ENCODE measurements at regions not wholly inside any gene's neighbourhood (a gene's known extent, or its start where the extent isn't known, plus 50 kb on each side); places are given as distances from the start of the nearest gene placed in this dataset.

DNA sequence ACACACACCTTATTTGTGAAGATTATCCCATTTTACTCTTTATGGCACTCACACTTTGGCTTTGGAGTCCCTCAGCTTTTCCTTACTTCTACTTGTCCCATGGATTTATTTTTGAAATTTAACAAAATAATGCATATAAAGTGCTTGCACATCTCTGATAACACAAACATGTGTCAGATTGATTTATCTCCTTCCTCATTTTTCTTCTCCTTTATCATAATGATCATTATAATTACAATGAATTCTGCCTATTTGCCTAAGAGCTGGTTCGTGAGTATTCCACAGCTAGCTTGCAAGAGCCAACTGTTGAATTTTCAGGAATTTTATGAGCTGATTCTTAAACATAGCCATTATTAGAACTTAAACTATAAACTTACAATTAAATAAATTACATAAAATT lies 347.7 kb downstream of the CHSY3 start:
- DNase-seq (ENCODE audit: low spot score) = no peak

DNA sequence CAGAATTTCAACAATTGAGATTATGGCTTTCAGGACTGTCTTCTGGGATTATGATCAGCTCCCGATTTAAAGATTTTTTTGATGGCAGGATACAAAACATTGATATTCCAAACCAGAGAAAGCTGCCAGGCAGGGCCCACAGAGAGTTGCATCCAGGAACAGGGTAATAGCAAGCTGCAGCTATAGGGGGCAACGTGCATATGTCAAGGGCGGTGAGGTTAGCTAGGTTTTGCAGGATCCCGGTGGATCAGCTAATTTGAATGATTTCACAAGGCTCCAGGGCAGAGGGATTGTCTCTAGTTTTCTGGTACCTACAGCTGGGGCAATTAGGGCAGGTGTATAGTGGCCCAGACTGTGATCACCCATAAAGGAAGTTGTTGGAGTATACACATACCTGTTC lies 339.4 kb downstream of the CHSY3 start:
- DNase-seq (ENCODE audit: low spot score) = no peak

DNA sequence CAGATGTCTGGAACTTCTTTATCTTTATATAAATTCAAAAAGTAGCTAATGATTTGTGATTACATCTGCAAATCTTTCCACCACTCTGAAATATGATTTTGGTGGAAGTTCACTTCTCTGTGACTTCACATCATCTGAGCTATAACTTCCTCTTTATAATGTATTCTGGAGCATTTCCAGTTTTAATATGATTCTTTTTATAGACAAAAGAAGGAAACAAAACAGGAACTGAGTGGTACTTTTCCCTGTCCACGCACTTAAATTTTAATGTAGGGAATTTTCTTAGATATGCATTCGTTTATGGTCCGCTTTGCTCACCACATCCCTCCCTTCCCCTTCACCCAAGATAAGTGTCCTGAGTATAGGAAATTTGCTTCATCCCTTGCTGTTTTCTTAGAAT lies 333.5 kb downstream of the CHSY3 start:
- DNase-seq (ENCODE audit: low spot score) = no peak
